ENCODE measurements at regions not wholly inside any gene's neighbourhood (a gene's known extent, or its start where the extent isn't known, plus 50 kb on each side); places are given as distances from the start of the nearest gene placed in this dataset.

DNA sequence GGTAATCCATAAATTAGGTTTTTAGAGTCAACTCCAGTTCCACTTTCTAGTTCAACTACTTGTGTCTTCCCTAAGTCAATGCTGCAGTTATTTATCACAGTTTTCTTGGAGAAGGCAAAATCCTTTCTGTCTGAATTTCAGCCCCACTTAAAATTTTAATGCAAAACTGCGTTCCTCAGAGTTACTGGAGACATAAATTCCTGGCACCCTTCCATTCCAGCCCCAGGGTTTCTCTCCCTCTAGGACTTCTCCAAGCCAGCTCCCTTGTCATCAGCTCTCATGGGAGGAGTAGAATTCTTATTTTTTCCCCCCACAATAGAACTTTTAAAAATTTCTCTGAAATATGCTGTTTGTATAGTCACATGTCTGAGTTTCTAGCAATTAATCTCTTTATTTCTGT lies 50.6 kb upstream of the PHOX2B start:
- Histone ChIP-seq H3K4me3 (no peak overlapping the region), H2AFZ (no peak overlapping the region), H3K79me2 (no peaks in the 10 kb centered on the region), H3K27ac (no peak overlapping the region), H3K36me3 (replicated peaks; ENCODE audit: insufficient read depth, low read depth) (no peaks in the 10 kb centered on the region), H3K27me3 (peaks cover 39% of the 10 kb centered on the region), H3K9me3 (ENCODE audit: low read depth) (no peaks in the 10 kb centered on the region), H3K4me2 (no peak overlapping the region), H4K20me1 (ENCODE audit: insufficient read depth, poor library complexity, severe bottlenecking) (no peaks in the 10 kb centered on the region), H3K9me2 (replicated peaks; ENCODE audit: insufficient read depth) (no peaks in the 10 kb centered on the region), H3K4me1 (ENCODE audit: insufficient read depth) (no peaks in the 10 kb centered on the region)
- TF ChIP-seq EZH2 (IDR thresholded peaks at IDR 0.05; ENCODE audit: borderline replicate concordance) = no peak
- no peak for TF ChIP-seq CTCF (IDR thresholded peaks at IDR 0.05; ENCODE audit: poor library complexity)
- TF ChIP-seq EZH2phosphoT487 (IDR thresholded peaks at IDR 0.05; ENCODE audit: low read depth, severe bottlenecking, unreplicated experiment) = no peak
- WGBS (ENCODE audit: low lambda C conversion rate, missing lambda C conversion rate) = 60% methylated on average over 1 of the region's 1 CpG
- DNase-seq (ENCODE audit: low spot score) = no peak

Data from hepatocyte (in vitro differentiated cells).